Activated B cell treated with CpG ODN at 0.5 μM for 24 hours (primary cell): ENCODE measurements at regions not wholly inside any gene's neighbourhood (a gene's known extent, or its start where the extent isn't known, plus 50 kb on each side); places are given as distances from the start of the nearest gene placed in this dataset.

Experiments used
- ATAC-seq: fragments of 200-7000 bp; cut with Tn5 transposase; one replicate; pipeline ENCODE4 v1.10.0; 2021; ENCODE audit warnings: low read depth, mild to moderate bottlenecking, moderate library complexity
- CTCF ChIA-PET: fragments of 350-600 bp; sonication (Branson Sonifier 250); formaldehyde crosslinking; loops from one replicate; lab custom pipeline; 2021; ENCODE audit warnings: antibody characterized with exemption; lab: Charles Lee
- POLR2A ChIA-PET: fragments of 350-600 bp; sonication (Branson Sonifier 250); formaldehyde crosslinking; loops from one replicate; lab custom pipeline; 2021; ENCODE audit warnings: antibody characterized with exemption; lab: Charles Lee
- DNase-seq: peaks from one replicate; pipeline ENCODE4 v3.0.0; 2022
- H3K27ac Mint-ChIP-seq: one replicate; pipeline ENCODE4 v1.8.0; 2020; ENCODE audit warnings: mixed read lengths
- H3K27me3 Mint-ChIP-seq: one replicate; pipeline ENCODE4 v1.8.0; 2021; ENCODE audit warnings: mixed read lengths
- H3K36me3 Mint-ChIP-seq: one replicate; pipeline ENCODE4 v1.8.0; 2021; ENCODE audit warnings: low read depth, mixed read lengths
- H3K4me1 Mint-ChIP-seq: one replicate; pipeline ENCODE4 v1.8.0; 2021; ENCODE audit warnings: mixed read lengths
- H3K4me3 Mint-ChIP-seq: one replicate; pipeline ENCODE4 v1.8.0; 2020; ENCODE audit warnings: mild to moderate bottlenecking, mixed read lengths
- H3K9me3 Mint-ChIP-seq: one replicate; pipeline ENCODE4 v1.8.0; 2020; ENCODE audit warnings: mixed read lengths
- CTCF ChIP-seq: fragments of 200-600 bp; IDR thresholded peaks from one replicate; pipeline ENCODE4 v1.8.0; 2022; ENCODE audit warnings: antibody characterized with exemption, mild to moderate bottlenecking
- intact Hi-C: fragments of 100-400 bp; cut with micrococcal nuclease; formaldehyde crosslinking; loops from one replicate; pipeline ENCODE4 v1.15.1; 2024

GRCh38 chr1:184919892-184920291 is 54.4 kb downstream of the NIBAN1 start:
- ChIA-PET CTCF (no interaction called here), POLR2A (interaction anchor here (1.9 kb wide), 1 partner anchor 54 kb away, joined by 7 read pairs; the partner anchor contains the start of gene NIBAN1)
- peaks cover 4% of the 10 kb centered on the region for H3K9me3 Mint-ChIP-seq
- TF ChIP-seq CTCF = no peak
- H3K27ac Mint-ChIP-seq = no peak overlapping the region
- ATAC-seq = no peak
- H3K27me3 Mint-ChIP-seq = no peaks in the 10 kb centered on the region
- intact Hi-C loops = loop anchor here (2.0 to 5.0 kb wide), 2 partner anchors 25 to 53 kb away; no protein-coding TSS in a partner anchor
- no peaks in the 10 kb centered on the region for H3K36me3 Mint-ChIP-seq
- no peak overlapping the region for H3K4me3 Mint-ChIP-seq
- no peak for DNase-seq
- H3K4me1 Mint-ChIP-seq = peaks cover 48% of the 10 kb centered on the region

GRCh38 chr1:184915463-184916090 is 58.7 kb downstream of the NIBAN1 start:
- H3K4me3 Mint-ChIP-seq = no peak overlapping the region
- CTCF ChIA-PET = no interaction called here

GRCh38 chr1:184914149-184914548 is 60.2 kb downstream of the NIBAN1 start:
- TF ChIP-seq CTCF = no peak
- H3K27me3 Mint-ChIP-seq = no peaks in the 10 kb centered on the region
- no peaks in the 10 kb centered on the region for H3K9me3 Mint-ChIP-seq
- no peak overlapping the region for H3K27ac Mint-ChIP-seq
- ChIA-PET CTCF (no interaction called here), POLR2A (no interaction called here)
- peaks cover 40% of the 10 kb centered on the region for H3K4me1 Mint-ChIP-seq
- DNase-seq (no peak), ATAC-seq (no peak)
- H3K4me3 Mint-ChIP-seq = no peak overlapping the region
- no peaks in the 10 kb centered on the region for H3K36me3 Mint-ChIP-seq
- intact Hi-C loops = no loop called here

More at GRCh38 chr1:184915463-184916090, 58.7 kb downstream of the NIBAN1 start:
- Mint-ChIP-seq H3K27me3 (no peaks in the 10 kb centered on the region), H3K9me3 (no peaks in the 10 kb centered on the region), H3K4me1 (peaks cover 48% of the 10 kb centered on the region), H3K36me3 (no peaks in the 10 kb centered on the region), H3K27ac (no peak overlapping the region)
- intact Hi-C loops = loop anchor here (5.0 kb wide), 1 partner anchor 48 kb away; no protein-coding TSS in a partner anchor
- no peak for DNase-seq
- POLR2A ChIA-PET = no interaction called here
- ATAC-seq = no peak
- no peak for TF ChIP-seq CTCF

DNA sequence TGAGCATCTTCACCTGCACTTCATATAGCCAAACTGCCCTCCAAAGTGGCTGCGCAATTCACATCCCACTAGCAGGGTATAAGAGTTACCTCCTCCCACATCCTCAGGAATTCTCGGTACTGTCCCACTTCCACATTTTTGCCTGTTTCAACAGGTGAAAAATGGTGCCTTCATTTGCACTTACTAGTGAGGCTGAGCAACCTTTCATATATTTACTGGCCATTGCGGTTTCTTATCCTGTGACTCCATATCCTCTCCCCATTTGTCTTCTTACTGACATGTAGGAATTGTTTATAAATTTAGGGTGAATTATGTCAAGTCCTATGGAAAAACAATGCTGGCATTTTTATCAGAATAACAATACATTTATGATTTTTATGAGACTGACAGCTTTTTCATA is 61.9 kb downstream of the NIBAN1 start:
- Mint-ChIP-seq H3K27me3 (no peaks in the 10 kb centered on the region), H3K9me3 (no peaks in the 10 kb centered on the region), H3K4me1 (peaks cover 22% of the 10 kb centered on the region), H3K27ac (no peak overlapping the region), H3K4me3 (no peak overlapping the region), H3K36me3 (no peaks in the 10 kb centered on the region)
- no peak for TF ChIP-seq CTCF
- intact Hi-C loops = no loop called here
- DNase-seq (no peak), ATAC-seq (no peak)
- CTCF ChIA-PET = no interaction called here
- POLR2A ChIA-PET = no interaction called here

- CTCF ChIA-PET = no interaction called here
- intact Hi-C loops = no loop called here
- POLR2A ChIA-PET = no interaction called here
- Mint-ChIP-seq H3K36me3 (no peaks in the 10 kb centered on the region), H3K4me3 (no peak overlapping the region), H3K9me3 (no peaks in the 10 kb centered on the region), H3K27me3 (no peaks in the 10 kb centered on the region), H3K27ac (no peak overlapping the region), H3K4me1 (peaks cover 18% of the 10 kb centered on the region)
- no peak for DNase-seq
- ATAC-seq = no peak
- TF ChIP-seq CTCF = no peak
These were observed 62.5 kb downstream of the NIBAN1 start for GRCh38 chr1:184911830-184912229.
